ENCODE measurements at regions not wholly inside any gene's neighbourhood (a gene's known extent, or its start where the extent isn't known, plus 50 kb on each side); places are given as distances from the start of the nearest gene placed in this dataset.
"Not testable (repeated sequence)": the region's sequence is repeated elsewhere in the genome, so short reads cannot be mapped to it uniquely, and the experiment has no call there.

GRCh38 chr5:21467544-21467943 is 1385.6 kb downstream of the CDH12 start:
- not testable (repeated sequence) for TF ChIP-seq POLR2A (IDR thresholded peaks at IDR 0.05; ENCODE audit: low read length); GATA1 (IDR thresholded peaks at IDR 0.05; ENCODE audit: low read depth, low read length)
